ENCODE measurements at regions not wholly inside any gene's neighbourhood (a gene's known extent, or its start where the extent isn't known, plus 50 kb on each side); places are given as distances from the start of the nearest gene placed in this dataset.
A peak's percentile ranks its signal among the peaks of the same experiment; 100 is the strongest.

DNA sequence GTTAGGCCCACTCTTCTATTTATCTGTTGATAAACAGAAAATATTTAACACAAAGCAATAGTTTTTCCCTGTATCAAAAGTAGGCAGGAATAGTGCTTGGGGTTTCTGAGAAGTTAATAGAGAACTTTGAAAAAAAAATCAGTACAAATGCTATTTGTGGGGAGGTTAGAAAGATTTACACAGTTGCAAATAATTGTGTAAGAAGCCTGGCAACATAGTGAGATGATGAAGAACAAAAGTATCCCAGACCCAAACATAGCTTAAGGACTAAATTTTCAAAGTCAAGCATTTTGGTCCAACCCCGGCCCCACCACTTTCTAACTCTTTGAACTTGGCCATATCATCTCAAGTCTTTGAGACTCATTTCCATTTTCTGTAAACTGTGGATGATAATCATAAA is 687.5 kb upstream of the TMEM132C start:
- no TSS peak for BruUV-seq (replicated peaks)
- CTCF ChIA-PET: no interaction called here

DNA sequence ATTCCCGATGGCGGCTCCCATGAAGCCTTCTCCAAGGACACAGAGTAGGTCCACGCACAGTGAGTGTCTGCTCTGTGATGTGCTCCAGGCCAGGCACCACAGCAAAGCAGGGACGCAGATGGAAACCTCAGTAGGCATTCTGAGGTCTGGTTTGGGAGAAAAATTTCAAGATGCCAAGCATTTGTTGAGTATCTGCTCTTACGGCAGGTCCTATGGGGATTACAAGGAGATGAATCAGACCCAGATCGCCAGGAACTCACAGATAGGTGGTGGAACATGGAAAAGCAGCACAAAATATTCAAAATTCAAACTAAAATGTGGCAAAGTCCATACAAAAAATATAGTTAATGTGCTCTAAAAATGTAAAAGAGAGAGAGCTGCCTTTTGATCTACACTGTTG is 684.9 kb upstream of the TMEM132C start:
- H3K4me1 ChIP-seq (ENCODE audit: insufficient read depth, low read length): peaks cover 17% of the 10 kb centered on the region
- TF ChIP-seq, protein P1, sequence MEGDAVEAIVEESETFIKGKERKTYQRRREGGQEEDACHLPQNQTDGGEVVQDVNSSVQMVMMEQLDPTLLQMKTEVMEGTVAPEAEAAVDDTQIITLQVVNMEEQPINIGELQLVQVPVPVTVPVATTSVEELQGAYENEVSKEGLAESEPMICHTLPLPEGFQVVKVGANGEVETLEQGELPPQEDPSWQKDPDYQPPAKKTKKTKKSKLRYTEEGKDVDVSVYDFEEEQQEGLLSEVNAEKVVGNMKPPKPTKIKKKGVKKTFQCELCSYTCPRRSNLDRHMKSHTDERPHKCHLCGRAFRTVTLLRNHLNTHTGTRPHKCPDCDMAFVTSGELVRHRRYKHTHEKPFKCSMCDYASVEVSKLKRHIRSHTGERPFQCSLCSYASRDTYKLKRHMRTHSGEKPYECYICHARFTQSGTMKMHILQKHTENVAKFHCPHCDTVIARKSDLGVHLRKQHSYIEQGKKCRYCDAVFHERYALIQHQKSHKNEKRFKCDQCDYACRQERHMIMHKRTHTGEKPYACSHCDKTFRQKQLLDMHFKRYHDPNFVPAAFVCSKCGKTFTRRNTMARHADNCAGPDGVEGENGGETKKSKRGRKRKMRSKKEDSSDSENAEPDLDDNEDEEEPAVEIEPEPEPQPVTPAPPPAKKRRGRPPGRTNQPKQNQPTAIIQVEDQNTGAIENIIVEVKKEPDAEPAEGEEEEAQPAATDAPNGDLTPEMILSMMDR (conservative IDR thresholded peaks at IDR 0.05; ENCODE audit: low read depth, low read length): no peak
- TF ChIP-seq EZH2phosphoT487 (IDR thresholded peaks at IDR 0.05; ENCODE audit: borderline replicate concordance, low read length): no peak
- no peak for TF ChIP-seq EZH2 (IDR thresholded peaks at IDR 0.05; ENCODE audit: low read length, unreplicated experiment)
- CTCF ChIA-PET: no interaction called here
- H3K4me3 ChIP-seq (ENCODE audit: low read length): no peak overlapping the region
- no peak for DNase-seq
- no peak for ATAC-seq
- H3K79me2 ChIP-seq (ENCODE audit: low read length): no peaks in the 10 kb centered on the region
- no peaks in the 10 kb centered on the region for H3K9me2 ChIP-seq (replicated peaks; ENCODE audit: low read length)
- no peak overlapping the region for H3K27ac ChIP-seq (ENCODE audit: low read length)
- peaks cover 5% of the 10 kb centered on the region for H3F3A ChIP-seq (ENCODE audit: low read length, unreplicated experiment)
- H3K27me3 ChIP-seq (ENCODE audit: low read length): no peaks in the 10 kb centered on the region
- BruUV-seq (replicated peaks): no TSS peak
- H2AFZ ChIP-seq (ENCODE audit: low read length): no peak overlapping the region
- no peaks in the 10 kb centered on the region for H4K20me1 ChIP-seq (ENCODE audit: low read length)
- no peak overlapping the region for H3K4me2 ChIP-seq (ENCODE audit: low read length)
- no peaks in the 10 kb centered on the region for H3K9me3 ChIP-seq (ENCODE audit: low read length)
- no peaks in the 10 kb centered on the region for H3K36me3 ChIP-seq (ENCODE audit: low read depth, low read length)
- H3K9ac ChIP-seq (ENCODE audit: low read length): no peak overlapping the region
- intact Hi-C loops (cut with micrococcal nuclease): no loop called here
- POLR2A ChIA-PET (ENCODE audit: unreplicated experiment): no interaction called here

More for the DNA sequence above, 687.5 kb upstream of the TMEM132C start:
- POLR2A ChIA-PET (ENCODE audit: unreplicated experiment): no interaction called here
- H3K4me1 ChIP-seq (ENCODE audit: insufficient read depth, low read length): peaks cover 15% of the 10 kb centered on the region
- ATAC-seq (no peak), DNase-seq (no peak)
- H2AFZ ChIP-seq (ENCODE audit: low read length): no peak overlapping the region
- H3K79me2 ChIP-seq (ENCODE audit: low read length): no peaks in the 10 kb centered on the region
- no peak overlapping the region for H3K27ac ChIP-seq (ENCODE audit: low read length)
- H3K27me3 ChIP-seq (ENCODE audit: low read length): no peaks in the 10 kb centered on the region
- H3F3A ChIP-seq (ENCODE audit: low read length, unreplicated experiment): peaks cover 5% of the 10 kb centered on the region
- H3K9me3 ChIP-seq (ENCODE audit: low read length): no peaks in the 10 kb centered on the region
- H3K9me2 ChIP-seq (replicated peaks; ENCODE audit: low read length): no peaks in the 10 kb centered on the region
- no peak overlapping the region for H3K4me2 ChIP-seq (ENCODE audit: low read length)
- no peaks in the 10 kb centered on the region for H4K20me1 ChIP-seq (ENCODE audit: low read length)
- TF ChIP-seq EZH2phosphoT487 (IDR thresholded peaks at IDR 0.05; ENCODE audit: borderline replicate concordance, low read length) (no peak), EZH2 (IDR thresholded peaks at IDR 0.05; ENCODE audit: low read length, unreplicated experiment) (no peak)
- TF ChIP-seq, protein P1 (conservative IDR thresholded peaks at IDR 0.05; ENCODE audit: low read depth, low read length): no peak
- no peak overlapping the region for H3K9ac ChIP-seq (ENCODE audit: low read length)
- no peaks in the 10 kb centered on the region for H3K36me3 ChIP-seq (ENCODE audit: low read depth, low read length)
- no peak overlapping the region for H3K4me3 ChIP-seq (ENCODE audit: low read length)
- intact Hi-C loops (cut with micrococcal nuclease): no loop called here

DNA sequence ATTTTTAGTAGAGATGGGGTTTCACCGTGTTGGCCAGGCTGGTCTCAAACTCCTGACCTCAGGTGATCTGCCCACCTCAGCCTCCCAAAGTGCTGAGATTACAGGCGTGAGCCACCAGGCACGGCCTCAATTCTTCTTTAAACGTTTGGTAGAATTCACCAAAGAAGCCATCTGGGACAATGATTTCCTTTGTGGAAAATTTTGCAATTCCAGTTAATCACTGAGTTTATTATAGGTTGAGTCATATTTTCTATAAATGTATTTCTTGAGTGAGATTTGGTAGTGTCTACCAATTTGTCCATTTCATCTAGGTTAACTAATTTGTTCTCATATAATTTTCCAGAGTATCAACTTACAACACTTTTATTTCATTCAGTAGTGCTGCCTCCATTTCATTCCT is 683.9 kb upstream of the TMEM132C start:
- H4K20me1 ChIP-seq (ENCODE audit: low read length): no peaks in the 10 kb centered on the region
- no TSS peak for BruUV-seq (replicated peaks)
- H3F3A ChIP-seq (ENCODE audit: low read length, unreplicated experiment): peaks cover 5% of the 10 kb centered on the region
- H3K9me3 ChIP-seq (ENCODE audit: low read length): no peaks in the 10 kb centered on the region
- H2AFZ ChIP-seq (ENCODE audit: low read length): no peak overlapping the region
- POLR2A ChIA-PET (ENCODE audit: unreplicated experiment): no interaction called here
- no peaks in the 10 kb centered on the region for H3K36me3 ChIP-seq (ENCODE audit: low read depth, low read length)
- H3K4me2 ChIP-seq (ENCODE audit: low read length): peak overlapping the region; percentile 48
- DNase-seq (peak; percentile 73), ATAC-seq (peak; percentile 29; the same call in 1 of the 2 replicates)
- no peaks in the 10 kb centered on the region for H3K79me2 ChIP-seq (ENCODE audit: low read length)
- peak overlapping the region; percentile 30; the same call in 1 of the 2 replicates for H3K9ac ChIP-seq (ENCODE audit: low read length)
- peak overlapping the region; percentile 82 for H3K27ac ChIP-seq (ENCODE audit: low read length)
- intact Hi-C loops (cut with micrococcal nuclease): no loop called here
- no peaks in the 10 kb centered on the region for H3K27me3 ChIP-seq (ENCODE audit: low read length)
- H3K4me1 ChIP-seq (ENCODE audit: insufficient read depth, low read length): peaks cover 27% of the 10 kb centered on the region
- H3K9me2 ChIP-seq (replicated peaks; ENCODE audit: low read length): no peaks in the 10 kb centered on the region
- 0 out of 2 replicates have a peak overlapping the region, but pooled peaks have one; percentile 12 for H3K4me3 ChIP-seq (ENCODE audit: low read length)
- TF ChIP-seq EZH2phosphoT487 (IDR thresholded peaks at IDR 0.05; ENCODE audit: borderline replicate concordance, low read length) (no peak), EZH2 (IDR thresholded peaks at IDR 0.05; ENCODE audit: low read length, unreplicated experiment) (no peak)
- TF ChIP-seq, protein P1 (conservative IDR thresholded peaks at IDR 0.05; ENCODE audit: low read depth, low read length): no peak
- CTCF ChIA-PET: no interaction called here

Data from PC-3 (cell line).